ENCODE measurements at regions not wholly inside any gene's neighbourhood (a gene's known extent, or its start where the extent isn't known, plus 50 kb on each side); places are given as distances from the start of the nearest gene placed in this dataset.

DNA sequence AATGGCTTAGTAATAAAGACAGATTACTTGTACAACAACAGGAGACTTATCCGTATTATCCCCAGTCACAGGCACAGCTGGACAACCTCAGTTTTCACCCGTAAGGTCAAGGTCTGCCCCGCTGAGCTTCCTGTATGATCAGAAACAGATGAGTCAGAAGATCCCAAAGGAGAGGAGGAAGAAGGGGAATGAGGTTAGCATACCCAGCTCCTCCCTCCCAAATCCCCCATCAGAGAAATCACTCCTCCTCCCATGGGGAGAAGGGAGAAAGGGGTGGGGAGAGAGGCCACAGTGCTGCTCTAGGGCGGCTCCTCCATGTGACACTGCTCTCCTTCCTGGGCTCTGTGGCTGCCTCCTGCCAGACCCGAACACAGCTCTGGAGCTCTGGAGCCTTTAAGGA, 53.8 kb upstream of the SPTBN1 start:
- Mint-ChIP-seq H3K27ac (ENCODE audit: unreplicated experiment) (no peak overlapping the region), H3K36me3 (ENCODE audit: low read depth, unreplicated experiment) (no peaks in the 10 kb centered on the region), H3K9me3 (ENCODE audit: unreplicated experiment) (no peaks in the 10 kb centered on the region), H3K4me3 (ENCODE audit: unreplicated experiment) (no peak overlapping the region), H3K27me3 (ENCODE audit: low read depth, unreplicated experiment) (peaks cover 1% of the 10 kb centered on the region), H3K4me1 (ENCODE audit: low read depth, unreplicated experiment) (peaks cover 18% of the 10 kb centered on the region)
- Histone ChIP-seq H3K27ac (ENCODE audit: low read depth, low read length) (no peak overlapping the region), H2AFZ (ENCODE audit: low read depth, low read length) (no peak overlapping the region), H3K4me2 (ENCODE audit: low read length) (peak overlapping the region; percentile 12), H3K79me2 (ENCODE audit: insufficient read depth, low read length) (no peaks in the 10 kb centered on the region), H3K9ac (ENCODE audit: low read length) (no peak overlapping the region), H4K20me1 (ENCODE audit: insufficient read depth, low read length) (no peaks in the 10 kb centered on the region), H3K27me3 (ENCODE audit: insufficient read depth, low read length) (no peaks in the 10 kb centered on the region), H3K4me3 (ENCODE audit: insufficient read depth, low read depth, low read length) (no peak overlapping the region), H3K36me3 (ENCODE audit: insufficient read depth, low read length) (no peaks in the 10 kb centered on the region), H3K4me1 (ENCODE audit: insufficient read depth, low read length) (no peaks in the 10 kb centered on the region), H3K9me3 (ENCODE audit: insufficient read depth, low read depth, low read length) (no peaks in the 10 kb centered on the region)
- FAIRE-seq (no peak), DNase-seq (ENCODE audit: low read depth) (no peak)
- TF ChIP-seq, protein P1, sequence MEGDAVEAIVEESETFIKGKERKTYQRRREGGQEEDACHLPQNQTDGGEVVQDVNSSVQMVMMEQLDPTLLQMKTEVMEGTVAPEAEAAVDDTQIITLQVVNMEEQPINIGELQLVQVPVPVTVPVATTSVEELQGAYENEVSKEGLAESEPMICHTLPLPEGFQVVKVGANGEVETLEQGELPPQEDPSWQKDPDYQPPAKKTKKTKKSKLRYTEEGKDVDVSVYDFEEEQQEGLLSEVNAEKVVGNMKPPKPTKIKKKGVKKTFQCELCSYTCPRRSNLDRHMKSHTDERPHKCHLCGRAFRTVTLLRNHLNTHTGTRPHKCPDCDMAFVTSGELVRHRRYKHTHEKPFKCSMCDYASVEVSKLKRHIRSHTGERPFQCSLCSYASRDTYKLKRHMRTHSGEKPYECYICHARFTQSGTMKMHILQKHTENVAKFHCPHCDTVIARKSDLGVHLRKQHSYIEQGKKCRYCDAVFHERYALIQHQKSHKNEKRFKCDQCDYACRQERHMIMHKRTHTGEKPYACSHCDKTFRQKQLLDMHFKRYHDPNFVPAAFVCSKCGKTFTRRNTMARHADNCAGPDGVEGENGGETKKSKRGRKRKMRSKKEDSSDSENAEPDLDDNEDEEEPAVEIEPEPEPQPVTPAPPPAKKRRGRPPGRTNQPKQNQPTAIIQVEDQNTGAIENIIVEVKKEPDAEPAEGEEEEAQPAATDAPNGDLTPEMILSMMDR (IDR thresholded peaks at IDR 0.05; ENCODE audit: insufficient read depth, low read depth, low read length) = no peak
- TF ChIP-seq EZH2 (IDR thresholded peaks at IDR 0.05; ENCODE audit: insufficient read depth, low read length) = no peak

DNA sequence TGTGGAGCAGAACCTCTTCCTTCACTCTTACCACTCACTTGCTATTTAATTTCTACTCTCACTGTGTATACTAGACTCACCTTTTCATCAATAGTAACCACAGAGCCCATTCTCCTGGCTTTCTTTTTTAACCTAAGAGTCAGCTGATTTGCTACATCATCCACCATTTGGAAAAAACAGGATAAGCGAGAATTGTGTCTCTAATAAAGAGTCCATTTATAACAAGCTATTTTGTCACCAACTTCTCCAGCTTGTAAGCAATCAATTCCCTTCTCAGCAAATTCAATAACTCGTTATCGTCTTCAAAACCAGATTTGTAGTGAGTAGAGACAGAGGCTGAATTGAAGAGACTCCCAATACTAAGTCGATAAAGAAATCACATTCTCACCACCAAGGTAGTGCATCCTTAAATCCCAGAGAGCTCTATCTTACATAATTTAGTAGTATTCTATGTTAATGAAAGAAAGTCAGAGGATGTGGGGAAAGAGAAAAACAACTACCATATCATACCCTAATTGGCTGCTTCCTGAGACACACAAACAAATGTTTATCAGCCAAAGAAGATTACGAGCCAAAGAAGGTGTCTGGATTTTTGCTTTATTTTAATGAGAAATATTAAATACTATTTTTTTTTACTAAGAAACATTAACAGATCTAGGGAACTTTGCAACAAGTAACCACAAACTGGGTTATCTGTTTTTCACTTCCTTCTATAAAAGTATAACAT, 52.5 kb upstream of the SPTBN1 start:
- Histone ChIP-seq H3K4me1 (ENCODE audit: insufficient read depth, low read length) (no peaks in the 10 kb centered on the region), H4K20me1 (ENCODE audit: insufficient read depth, low read length) (no peaks in the 10 kb centered on the region), H3K4me3 (ENCODE audit: insufficient read depth, low read depth, low read length) (no peak overlapping the region), H3K36me3 (ENCODE audit: insufficient read depth, low read length) (no peaks in the 10 kb centered on the region), H3K4me2 (ENCODE audit: low read length) (no peak overlapping the region), H3K79me2 (ENCODE audit: insufficient read depth, low read length) (no peaks in the 10 kb centered on the region), H2AFZ (ENCODE audit: low read depth, low read length) (no peak overlapping the region), H3K27ac (ENCODE audit: low read depth, low read length) (no peak overlapping the region), H3K9me3 (ENCODE audit: insufficient read depth, low read depth, low read length) (no peaks in the 10 kb centered on the region), H3K27me3 (ENCODE audit: insufficient read depth, low read length) (no peaks in the 10 kb centered on the region), H3K9ac (ENCODE audit: low read length) (no peak overlapping the region)
- H3K9me3 Mint-ChIP-seq (ENCODE audit: unreplicated experiment) = no peaks in the 10 kb centered on the region
- TF ChIP-seq, protein P1 (IDR thresholded peaks at IDR 0.05; ENCODE audit: insufficient read depth, low read depth, low read length) = no peak
- no peak for TF ChIP-seq EZH2 (IDR thresholded peaks at IDR 0.05; ENCODE audit: insufficient read depth, low read length)
- FAIRE-seq = no peak
- H3K27me3 Mint-ChIP-seq (ENCODE audit: low read depth, unreplicated experiment) = peaks cover 1% of the 10 kb centered on the region
- H3K4me1 Mint-ChIP-seq (ENCODE audit: low read depth, unreplicated experiment) = peaks cover 27% of the 10 kb centered on the region
- DNase-seq (ENCODE audit: low read depth) = no peak
- no peak overlapping the region for H3K27ac Mint-ChIP-seq (ENCODE audit: unreplicated experiment)
- no peaks in the 10 kb centered on the region for H3K36me3 Mint-ChIP-seq (ENCODE audit: low read depth, unreplicated experiment)
- H3K4me3 Mint-ChIP-seq (ENCODE audit: unreplicated experiment) = no peak overlapping the region

DNA sequence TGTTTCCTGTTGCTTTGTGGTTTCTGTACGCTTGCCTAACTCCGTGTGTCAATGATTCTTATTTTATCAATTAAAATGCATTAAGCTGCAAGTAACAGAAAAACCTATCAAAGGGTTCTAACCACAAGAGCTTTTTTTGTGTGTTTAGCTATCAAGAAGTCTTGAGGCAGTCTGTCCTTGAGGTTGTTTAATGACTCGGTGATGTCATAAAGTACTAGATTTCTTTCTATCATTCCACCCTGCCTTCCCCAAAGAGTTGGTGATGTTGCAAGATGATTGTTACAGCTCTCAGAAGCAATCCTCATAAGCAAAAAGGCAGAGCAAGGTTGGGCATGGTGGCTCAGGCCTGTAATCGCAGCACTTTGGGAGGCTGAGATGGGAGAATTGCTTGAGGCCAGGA, 51.9 kb upstream of the SPTBN1 start:
- TF ChIP-seq, protein P1 (IDR thresholded peaks at IDR 0.05; ENCODE audit: insufficient read depth, low read depth, low read length) = no peak
- TF ChIP-seq EZH2 (IDR thresholded peaks at IDR 0.05; ENCODE audit: insufficient read depth, low read length) = no peak
- no peaks in the 10 kb centered on the region for H3K9me3 ChIP-seq (ENCODE audit: insufficient read depth, low read depth, low read length)
- H4K20me1 ChIP-seq (ENCODE audit: insufficient read depth, low read length) = no peaks in the 10 kb centered on the region
- no peak overlapping the region for H3K4me3 ChIP-seq (ENCODE audit: insufficient read depth, low read depth, low read length)
- H3K27ac Mint-ChIP-seq (ENCODE audit: unreplicated experiment) = no peak overlapping the region
- H3K9me3 Mint-ChIP-seq (ENCODE audit: unreplicated experiment) = no peaks in the 10 kb centered on the region
- no peak overlapping the region for H3K9ac ChIP-seq (ENCODE audit: low read length)
- H3K27me3 Mint-ChIP-seq (ENCODE audit: low read depth, unreplicated experiment) = peaks cover 1% of the 10 kb centered on the region
- H3K4me2 ChIP-seq (ENCODE audit: low read length) = no peak overlapping the region
- no peak for FAIRE-seq
- H3K27me3 ChIP-seq (ENCODE audit: insufficient read depth, low read length) = no peaks in the 10 kb centered on the region
- H3K4me1 ChIP-seq (ENCODE audit: insufficient read depth, low read length) = no peaks in the 10 kb centered on the region
- no peak overlapping the region for H3K27ac ChIP-seq (ENCODE audit: low read depth, low read length)
- no peaks in the 10 kb centered on the region for H3K36me3 ChIP-seq (ENCODE audit: insufficient read depth, low read length)
- H3K4me1 Mint-ChIP-seq (ENCODE audit: low read depth, unreplicated experiment) = peaks cover 27% of the 10 kb centered on the region
- no peaks in the 10 kb centered on the region for H3K79me2 ChIP-seq (ENCODE audit: insufficient read depth, low read length)
- H2AFZ ChIP-seq (ENCODE audit: low read depth, low read length) = no peak overlapping the region
- H3K36me3 Mint-ChIP-seq (ENCODE audit: low read depth, unreplicated experiment) = no peaks in the 10 kb centered on the region
- DNase-seq (ENCODE audit: low read depth) = peak; percentile 17
- H3K4me3 Mint-ChIP-seq (ENCODE audit: unreplicated experiment) = no peak overlapping the region

All from astrocyte (in vitro differentiated cells and primary cell).